ENCODE measurements at regions not wholly inside any gene's neighbourhood (a gene's known extent, or its start where the extent isn't known, plus 50 kb on each side); places are given as distances from the start of the nearest gene placed in this dataset.
"Not testable (repeated sequence)": the region's sequence is repeated elsewhere in the genome, so short reads cannot be mapped to it uniquely, and the experiment has no call there.

DNA sequence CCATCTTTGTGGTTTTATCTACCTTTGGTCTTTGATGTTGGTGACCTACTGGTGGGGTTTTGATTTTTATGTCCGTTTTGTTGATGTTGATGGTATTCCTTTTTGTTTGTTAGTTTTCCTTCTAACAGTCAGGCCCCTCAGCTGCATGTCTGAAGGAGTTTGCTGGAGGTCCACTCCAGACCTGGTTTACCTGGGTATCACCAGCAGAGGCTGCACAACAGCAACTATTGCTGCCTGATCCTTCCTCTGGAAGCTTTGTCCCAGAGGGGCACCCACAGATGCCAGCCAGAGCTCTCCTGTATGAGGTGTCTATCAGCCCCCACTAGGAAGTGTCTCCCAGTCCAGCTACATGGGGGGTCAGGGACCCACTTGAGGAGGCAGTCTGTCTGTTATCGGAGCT is 199.3 kb upstream of the WDFY3 start:
- DNase-seq (ENCODE audit: low spot score): no peak

DNA sequence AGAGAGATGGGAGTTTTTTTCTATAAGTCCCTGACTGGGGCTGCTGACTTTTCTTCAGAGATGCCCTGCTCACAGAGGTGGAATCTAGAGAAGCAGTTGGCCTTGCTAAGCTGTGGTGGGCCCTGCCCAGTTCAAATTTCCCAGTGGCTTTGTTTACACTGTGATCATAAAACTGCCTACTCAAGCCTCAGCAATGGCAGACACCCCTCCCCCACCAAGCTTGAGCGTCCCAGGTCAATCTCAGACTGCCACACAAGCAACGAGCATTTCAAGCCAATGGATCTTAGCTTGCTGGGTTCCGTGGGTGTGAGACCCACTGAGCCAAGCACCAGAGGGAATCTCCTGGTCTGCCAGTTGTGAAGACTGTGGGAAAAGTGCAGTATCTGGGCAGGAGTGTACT is 199.8 kb upstream of the WDFY3 start:
- peak; percentile 37 for DNase-seq (ENCODE audit: low spot score)

DNA sequence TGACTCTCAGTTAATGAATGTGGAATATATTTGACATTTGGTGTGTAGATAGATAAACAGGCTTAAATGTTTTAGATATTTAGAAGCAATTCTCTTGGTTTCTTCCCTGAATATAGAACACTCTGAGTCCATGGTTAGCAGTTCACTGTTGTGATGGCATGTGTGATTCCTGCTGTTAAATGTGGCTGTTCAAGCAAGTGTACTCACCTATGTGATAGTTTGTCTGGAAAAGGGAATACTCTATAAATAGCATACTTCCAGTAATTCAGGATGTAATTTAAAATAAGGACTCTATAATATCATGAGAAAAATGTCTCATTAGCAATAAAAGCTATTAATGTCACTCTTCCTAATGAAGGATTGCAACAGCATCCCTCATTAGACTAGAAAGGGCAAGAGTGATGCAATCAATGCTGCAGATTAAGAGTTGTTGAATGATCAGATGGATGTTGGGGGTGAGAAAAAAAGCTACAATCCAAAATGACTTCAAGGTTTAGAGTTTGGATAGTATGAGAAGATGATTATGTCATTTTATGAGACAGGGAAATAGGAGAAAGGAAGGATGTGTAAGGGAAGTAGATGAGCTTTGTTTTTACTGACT is 201.8 kb upstream of the WDFY3 start:
- DNase-seq (ENCODE audit: low spot score): no peak

DNA sequence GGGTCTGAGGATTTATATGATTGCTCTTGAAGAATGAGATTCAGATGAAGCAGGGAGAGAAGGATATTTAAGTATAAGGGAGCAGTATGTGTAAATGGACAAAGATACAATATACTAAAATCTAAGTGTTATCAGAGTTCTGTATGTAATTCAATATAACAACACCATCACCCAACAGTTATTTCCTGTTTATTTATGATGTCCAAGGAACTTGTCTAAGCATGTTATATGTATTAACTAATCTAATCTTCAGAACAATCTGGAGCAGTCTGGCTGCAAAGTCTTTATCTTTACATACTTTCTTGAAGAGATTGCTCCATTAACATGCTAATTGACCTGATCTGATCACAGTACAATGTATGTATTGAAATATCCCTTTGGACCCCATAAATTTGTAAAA is 203.8 kb upstream of the WDFY3 start:
- no peak for DNase-seq (ENCODE audit: low spot score)

DNA sequence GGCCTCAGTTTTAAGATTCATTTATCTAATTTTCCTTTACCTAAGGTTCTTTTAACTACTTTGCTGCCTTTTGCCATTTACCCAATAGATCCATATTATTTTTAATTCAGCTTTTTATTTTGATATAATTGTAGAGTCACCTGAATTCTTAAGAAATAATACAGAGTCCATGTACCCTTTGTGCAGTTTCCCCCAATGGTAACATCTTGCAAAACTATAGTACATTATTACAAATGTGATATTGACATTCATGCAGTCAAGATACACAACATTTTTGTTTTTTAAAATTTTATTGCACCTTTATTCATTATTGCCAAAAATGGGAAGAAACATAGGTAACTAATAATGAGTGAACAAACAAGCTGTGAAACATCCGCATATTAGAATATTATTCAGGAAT is 208.7 kb upstream of the WDFY3 start:
- DNase-seq (ENCODE audit: low spot score): no peak

DNA sequence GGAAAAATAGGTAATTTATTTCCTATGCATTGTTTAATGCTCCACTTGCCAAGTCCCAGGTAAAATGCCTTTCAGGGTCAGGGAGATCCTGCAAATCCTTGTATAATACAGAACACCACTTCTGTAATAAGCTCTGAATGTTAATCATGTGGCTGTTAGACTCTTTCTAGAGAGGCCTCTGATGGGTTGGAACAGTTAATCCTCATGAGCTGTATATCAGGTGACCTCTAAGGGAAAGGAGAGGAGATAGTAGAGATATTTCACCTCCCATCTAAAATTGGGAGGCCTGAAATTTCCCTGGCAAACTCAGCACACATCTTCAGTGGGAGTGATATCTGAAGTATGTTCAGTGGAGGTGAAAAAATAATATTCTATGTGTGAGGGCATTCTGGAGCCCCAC is 210.6 kb upstream of the WDFY3 start:
- DNase-seq (ENCODE audit: low spot score): no peak

DNA sequence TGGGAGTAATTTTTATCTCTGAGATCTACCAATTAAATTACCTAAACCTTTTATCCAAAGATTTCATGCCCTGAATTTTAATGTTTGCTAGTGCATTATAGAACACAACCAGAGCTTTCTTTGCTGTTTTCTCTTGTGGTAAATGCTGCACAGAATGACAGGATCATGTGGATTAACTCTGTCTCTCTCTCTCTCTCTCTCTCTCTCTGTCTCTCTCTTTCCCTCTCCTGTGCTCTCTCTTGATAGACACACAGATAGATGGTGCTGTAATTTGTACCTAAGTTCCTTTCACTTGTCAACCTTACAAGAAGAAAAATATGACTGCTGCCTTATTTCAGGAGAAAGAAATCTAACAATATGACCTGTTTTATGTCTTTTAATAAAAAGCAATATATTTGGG is 211.2 kb upstream of the WDFY3 start:
- no peak for DNase-seq (ENCODE audit: low spot score)

DNA sequence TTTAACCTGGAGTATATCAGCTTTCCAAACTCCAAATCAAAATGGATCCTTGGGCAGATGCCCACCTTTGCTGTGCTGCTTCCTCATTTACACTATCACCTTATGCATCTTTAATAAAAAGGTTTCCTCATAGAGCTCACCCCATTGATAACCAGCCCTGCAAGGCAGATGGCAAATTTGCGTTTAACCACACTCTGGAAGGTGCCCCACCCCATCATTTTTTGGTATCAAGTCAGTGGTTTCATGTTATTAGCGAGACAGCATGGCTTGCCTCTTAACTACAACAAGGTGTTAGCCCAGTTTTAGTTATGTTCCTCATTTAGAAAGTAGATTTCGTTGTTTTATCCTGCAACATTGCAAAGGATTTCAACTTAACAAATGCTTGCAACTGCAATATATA is 214.0 kb upstream of the WDFY3 start:
- DNase-seq (ENCODE audit: low spot score): no peak

DNA sequence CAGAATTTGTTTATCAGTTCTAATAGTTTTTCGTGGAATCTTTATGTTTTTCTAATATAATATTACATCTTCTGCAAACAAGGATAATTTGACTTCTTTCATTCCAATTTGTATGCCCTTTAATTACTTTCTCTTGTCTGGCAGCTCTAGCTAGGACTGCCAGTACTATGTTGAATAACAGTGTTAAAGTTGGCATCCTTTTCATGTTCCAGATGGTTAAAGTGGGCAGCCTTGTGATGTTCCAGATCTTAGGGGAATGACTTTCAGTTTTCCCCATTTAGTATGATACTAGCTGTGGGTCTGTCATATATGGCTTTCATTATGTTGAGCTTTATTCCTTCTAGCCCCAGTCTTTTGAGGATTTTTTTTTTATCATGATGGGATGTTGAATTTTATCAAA is 220.6 kb upstream of the WDFY3 start:
- no peak for DNase-seq (ENCODE audit: low spot score)

DNA sequence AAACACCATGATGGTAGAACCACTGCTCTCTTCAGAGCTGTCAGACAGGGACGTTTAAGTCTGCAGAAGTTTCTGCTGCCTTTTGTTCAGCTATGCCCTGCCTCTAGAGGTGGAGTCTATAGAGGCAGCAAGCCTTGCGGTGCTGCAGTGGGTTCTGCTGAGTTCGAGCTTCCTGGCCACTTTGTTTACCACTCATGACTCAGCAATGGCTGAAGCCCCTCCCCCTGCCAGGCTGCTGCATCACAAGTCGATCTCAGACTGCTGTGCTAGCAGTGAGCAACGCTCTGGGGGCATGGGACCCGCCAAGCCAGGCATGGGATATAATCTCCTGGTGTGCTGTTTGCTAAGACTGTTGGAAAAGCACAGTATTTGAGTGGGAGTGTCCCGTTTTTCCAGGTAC is 229.5 kb upstream of the WDFY3 start:
- DNase-seq (ENCODE audit: low spot score): peak; percentile 17

DNA sequence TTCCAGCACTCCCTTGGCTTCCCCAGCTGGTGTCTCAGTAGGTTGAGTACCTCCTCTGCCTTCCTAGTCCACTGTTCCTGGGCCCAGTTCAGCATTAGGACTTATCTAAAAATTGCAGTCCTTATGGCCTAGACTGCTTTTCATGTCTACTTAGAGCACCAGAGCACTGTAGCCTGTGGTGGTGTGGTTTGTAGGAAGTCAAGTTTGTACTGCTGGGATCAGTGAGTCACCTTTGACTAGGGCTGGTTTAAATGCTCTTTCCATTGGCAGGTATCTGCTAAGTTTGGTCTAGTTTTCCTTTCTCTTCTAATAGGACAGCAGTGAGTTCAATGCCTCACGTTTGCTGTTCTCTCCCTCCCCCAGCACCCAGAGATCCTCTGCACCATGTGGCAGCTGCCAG is 233.6 kb upstream of the WDFY3 start:
- no peak for DNase-seq (ENCODE audit: low spot score)

DNA sequence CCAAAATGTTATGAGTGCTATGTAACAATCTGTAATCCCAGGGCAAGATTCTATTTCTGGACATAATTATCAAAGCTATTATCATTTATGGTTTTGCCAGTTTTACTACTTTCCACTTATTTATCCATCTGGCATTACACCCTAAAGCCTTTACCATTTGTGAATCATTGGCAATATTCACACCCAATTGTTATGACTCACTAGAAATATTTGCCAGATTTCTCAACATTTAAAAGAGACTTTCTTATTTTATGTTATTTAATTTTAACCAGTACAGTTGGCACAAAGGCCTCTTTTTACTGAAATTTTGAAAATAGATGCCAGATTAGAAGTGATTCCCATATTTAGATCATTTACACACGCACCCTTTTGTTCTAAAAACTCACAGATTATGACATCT is 242.7 kb upstream of the WDFY3 start:
- DNase-seq (ENCODE audit: low spot score): no peak

DNA sequence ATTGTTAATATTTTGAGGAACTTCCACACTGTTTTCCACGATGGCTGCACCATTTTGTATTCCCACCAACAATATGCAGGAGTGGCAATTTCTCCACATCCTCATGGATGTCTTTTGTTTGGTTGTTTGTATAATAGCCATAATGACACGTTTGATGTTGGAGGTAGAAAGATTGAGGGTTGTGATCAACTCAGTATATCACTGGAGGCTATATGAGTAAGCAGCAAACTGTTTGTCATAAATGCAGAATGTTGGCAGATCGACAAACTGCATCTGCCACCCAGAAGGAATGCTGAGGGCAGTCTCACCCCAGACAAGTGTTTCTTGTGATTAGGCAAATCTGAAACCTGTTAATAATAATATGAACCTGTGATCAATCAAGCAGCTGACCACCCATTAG is 243.9 kb upstream of the WDFY3 start:
- DNase-seq (ENCODE audit: low spot score): no peak

DNA sequence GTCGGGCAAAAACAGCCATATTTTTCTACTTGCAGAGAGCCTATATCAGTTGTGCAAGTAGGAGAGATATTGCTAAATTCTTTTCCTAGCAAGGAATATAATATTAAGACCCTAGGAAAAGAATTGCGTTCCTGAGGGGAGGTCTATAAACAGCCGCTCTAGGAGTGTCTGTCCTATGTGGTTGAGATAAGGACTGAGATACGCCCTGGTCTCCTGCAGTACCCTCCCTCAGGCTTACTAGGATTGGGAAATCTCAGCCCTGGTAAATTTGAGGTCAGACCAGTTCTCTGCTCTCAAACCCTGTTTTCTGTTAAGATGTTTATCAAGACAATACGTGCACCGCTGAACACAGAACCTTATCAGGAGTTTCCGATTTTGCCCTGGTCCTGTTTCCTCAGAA is 250.1 kb upstream of the WDFY3 start:
- not testable (repeated sequence) for DNase-seq (ENCODE audit: low spot score)

DNA sequence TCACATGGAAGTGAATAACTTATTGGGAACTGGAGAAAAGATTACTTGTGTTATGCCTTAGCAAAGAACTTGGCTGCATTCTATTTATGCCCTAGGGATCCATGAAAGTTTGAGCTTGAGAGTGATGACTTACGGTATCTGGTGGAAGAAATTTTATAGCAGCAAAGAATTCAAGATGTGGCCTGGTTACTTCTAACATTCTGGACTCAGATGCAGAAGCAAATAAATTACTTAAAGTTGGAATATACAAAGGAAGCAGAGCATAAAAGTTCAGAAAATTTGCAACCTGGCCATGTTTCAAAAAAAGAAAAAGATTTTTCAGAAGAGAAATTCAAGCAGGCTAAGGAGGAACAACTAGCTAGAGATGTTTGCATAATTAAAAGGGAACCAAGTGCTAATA is 252.3 kb upstream of the WDFY3 start:
- DNase-seq (ENCODE audit: low spot score): no peak

DNA sequence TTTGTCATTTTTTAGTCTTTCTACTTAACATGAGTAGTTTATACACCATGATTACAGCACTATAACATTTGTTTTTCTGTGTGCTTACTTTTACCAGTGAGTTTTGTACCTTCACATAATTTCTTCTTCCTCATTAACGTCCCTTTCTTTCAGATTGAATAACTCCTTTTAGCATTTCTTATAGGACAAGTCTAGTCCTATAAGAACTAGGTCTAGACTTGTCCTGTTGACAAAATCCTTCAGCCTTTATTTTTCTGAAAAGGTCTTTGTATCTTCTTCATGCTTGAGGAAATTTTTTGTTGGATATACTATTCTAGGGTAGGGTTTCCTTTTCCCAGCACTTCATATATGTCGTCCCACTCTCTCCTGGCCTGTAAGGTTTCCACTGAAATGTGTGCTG is 253.3 kb upstream of the ARHGAP24 start:
- DNase-seq (ENCODE audit: low spot score): no peak

DNA sequence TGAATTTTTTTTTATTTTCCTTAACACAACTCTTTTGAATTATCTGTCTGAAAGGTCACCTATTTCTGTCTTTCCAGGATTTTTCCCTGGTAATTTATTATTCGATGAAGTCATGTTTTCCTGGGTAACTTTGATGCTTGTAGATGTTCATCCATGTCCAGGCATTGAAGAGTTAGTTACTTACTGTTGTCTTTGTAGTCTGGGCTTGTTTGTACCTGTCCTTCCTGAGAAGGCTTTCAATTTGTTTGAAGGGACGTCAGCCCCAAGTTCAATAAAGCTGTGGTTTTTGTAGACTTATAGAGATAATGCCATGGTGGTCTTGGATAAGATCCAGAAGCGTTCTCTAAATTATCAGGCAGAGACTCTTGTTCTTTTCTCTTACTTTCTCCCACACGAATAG is 252.4 kb upstream of the ARHGAP24 start:
- DNase-seq (ENCODE audit: low spot score): no peak

DNA sequence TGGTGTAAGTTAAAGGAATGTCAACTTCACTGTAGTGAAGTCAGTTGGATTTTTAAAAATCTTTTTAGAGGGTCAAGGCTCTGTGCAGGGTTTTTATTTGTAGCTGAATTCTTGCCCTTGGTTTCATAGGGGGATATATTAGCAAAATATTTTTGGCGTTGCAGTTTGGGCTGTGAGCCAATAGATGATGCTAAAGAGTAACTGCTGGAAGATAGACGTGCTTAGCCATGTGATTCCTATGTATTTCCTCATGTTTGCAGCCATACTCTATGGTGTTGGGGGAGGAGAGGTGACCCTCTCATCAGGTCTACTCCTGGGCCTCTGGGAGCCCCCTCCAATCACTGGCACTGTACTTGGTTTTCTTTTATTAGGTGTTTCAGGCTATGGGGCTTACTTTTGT is 246.7 kb upstream of the ARHGAP24 start:
- no peak for DNase-seq (ENCODE audit: low spot score)

DNA sequence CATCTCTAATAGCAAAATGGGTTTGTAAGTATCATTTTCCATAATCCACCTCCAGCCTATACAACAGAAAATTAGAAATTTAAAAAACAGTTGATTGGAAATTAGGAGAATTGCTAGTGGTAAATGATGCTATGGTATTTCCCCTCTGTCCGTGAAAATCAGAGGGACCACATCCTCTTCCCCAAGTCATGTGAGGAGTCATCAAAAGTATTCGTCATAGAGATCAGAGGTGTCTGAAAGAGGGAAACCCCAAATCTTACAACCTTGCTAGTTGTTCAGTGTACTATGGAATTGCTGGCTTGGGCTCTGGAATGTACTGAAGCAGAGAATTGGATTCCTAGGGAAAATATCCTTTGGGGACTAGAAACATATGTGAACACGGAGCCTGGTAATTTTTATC is 241.4 kb upstream of the ARHGAP24 start:
- DNase-seq (ENCODE audit: low spot score): no peak

DNA sequence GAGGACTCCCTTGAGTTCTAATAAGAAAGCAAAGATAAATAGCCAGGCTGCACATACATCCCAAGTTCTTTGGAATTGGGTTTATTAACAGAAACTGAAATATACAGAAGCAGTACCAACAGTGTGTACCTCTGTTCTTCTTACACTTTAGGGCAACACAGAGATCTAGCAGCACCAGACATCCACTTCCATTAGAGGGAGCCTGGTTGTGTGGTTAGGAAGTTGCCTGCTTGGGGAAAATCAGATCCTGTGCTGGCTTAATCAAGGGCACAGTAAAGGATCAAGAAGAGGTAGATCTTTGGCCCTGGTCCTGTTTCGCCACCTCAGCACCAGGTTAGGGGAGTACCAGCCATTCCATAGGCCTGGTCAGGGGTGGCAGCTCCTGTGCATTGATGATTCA is 231.1 kb upstream of the ARHGAP24 start:
- DNase-seq (ENCODE audit: low spot score): peak; percentile 19

DNA sequence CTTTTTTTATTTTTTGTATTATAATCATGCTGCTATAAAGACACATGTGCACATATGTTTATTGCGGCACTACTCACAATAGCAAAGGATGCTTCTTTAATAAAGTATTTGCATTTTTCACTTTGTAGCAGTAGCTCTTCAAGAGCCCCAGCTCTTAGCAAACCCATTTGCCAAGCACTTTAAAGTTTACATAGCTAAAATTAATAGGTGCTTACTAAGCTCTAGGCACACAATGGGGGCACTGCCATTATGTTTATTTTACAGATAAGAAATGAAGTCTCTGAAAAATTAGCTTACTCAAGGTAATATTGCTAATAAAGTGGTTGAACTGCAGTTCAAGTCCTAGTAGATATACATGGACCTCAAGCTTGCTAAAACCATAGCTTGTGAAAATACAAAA is 230.3 kb upstream of the ARHGAP24 start:
- DNase-seq (ENCODE audit: low spot score): no peak

DNA sequence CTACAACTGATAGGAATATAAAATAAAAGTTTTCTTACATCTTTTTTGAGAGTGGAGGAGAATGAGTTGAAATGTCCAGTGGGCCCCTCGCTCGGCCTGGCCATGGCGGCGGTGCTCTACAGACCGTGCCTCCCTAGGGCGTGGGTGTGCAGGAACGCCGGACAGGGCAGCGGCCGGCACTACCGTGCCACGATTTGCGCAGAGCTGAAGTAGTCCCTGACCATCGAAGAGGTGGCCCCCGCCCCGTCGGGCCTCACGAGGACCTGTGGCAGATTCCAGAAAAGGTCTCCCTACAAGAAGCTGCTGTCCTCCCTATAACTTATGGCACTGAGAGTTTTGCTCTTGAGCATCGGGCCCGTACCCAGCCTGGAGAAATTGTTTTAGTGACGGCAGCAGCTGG is 228.9 kb upstream of the ARHGAP24 start:
- no peak for DNase-seq (ENCODE audit: low spot score)

DNA sequence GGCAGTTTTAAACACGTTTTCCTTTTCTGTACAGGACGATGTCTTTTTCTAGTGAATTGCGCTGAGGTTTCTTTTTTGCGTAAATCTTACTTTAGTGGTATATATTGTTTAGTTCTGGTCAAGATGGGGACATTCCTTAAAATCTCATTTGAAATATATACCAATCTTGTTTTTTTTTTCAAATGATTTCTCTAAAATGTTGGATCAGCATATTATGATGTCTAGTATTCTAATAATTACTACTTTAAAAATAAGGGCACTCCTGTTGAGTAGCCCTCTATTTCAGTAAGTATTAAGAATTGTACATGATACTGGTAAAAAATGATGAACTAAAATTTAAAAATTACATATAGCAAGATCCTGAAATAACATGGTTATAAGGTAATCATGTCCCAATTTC is 224.1 kb upstream of the ARHGAP24 start:
- DNase-seq (ENCODE audit: low spot score): no peak

DNA sequence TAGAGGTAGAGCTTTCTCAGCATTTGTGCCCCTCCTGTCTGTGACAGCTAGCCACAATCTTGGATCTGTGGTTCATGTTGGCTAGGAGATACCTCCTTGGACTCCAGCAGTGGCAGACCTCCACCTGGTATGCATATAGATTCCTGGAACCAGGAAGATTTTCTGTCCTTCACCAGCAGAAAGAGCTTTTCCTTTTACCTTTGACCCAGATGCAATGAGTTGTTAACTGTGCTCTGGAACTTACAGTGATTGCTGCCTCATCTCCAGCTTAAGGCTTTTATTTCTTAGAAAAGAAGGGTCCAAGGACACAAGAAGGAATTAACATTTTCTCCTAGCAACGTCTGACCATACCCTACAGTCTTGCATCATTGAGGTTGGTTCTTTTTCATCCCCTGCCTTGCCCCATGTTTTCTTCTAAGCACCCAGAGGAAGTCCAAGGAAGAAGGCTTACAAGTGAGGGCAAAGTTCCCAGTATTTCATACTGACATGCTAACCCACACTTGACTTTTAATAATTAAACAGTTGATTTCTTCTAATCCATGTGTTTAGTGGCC is 217.1 kb upstream of the ARHGAP24 start:
- DNase-seq (ENCODE audit: low spot score): no peak

Data from HT-29 (cell line).